Peyer's patch (tissue), 4 donors: ENCODE measurements at regions not wholly inside any gene's neighbourhood (a gene's known extent, or its start where the extent isn't known, plus 50 kb on each side); places are given as distances from the start of the nearest gene placed in this dataset.

Experiments used
- DNase-seq, 3 donors: peaks; one replicate each; pipeline ENCODE4 v3.0.0-alpha.2; 2017 to 2019
- H3K27ac ChIP-seq, 4 donors: fragments of 200-600 bp; sonication (generic); one replicate each; pipeline ENCODE4 v1.5.1; 2016 to 2019
- H3K27me3 ChIP-seq, 2 donors: fragments of 200-600 bp; sonication (generic); one replicate each; pipeline ENCODE4 v1.5.1; 2019
- H3K36me3 ChIP-seq, 3 donors: fragments of 200-600 bp; sonication (generic); one replicate each; pipeline ENCODE4 v1.5.1; 2016 to 2019
- H3K4me1 ChIP-seq, 4 donors: fragments of 200-600 bp; sonication (generic); one replicate each; pipeline ENCODE4 v1.5.1; 2016 to 2019
- H3K4me3 ChIP-seq, 4 donors: fragments of 200-600 bp; sonication (generic); 1 replicate in 3 of 4; 2 replicates in 1 of 4; pipeline ENCODE4 v1.5.1; 2016 to 2019; ENCODE audit warnings: mild to moderate bottlenecking in 1 of 4
- H3K9me3 ChIP-seq, 4 donors: fragments of 200-600 bp; sonication (generic); one replicate each; pipeline ENCODE4 v1.5.1; 2016 to 2019; ENCODE audit warnings: mild to moderate bottlenecking in 1 of 4
- POLR2A ChIP-seq, 2 donors: fragments of 450-650 bp; IDR thresholded peaks; one replicate each; pipeline ENCODE4 v1.5.1; 2017; ENCODE audit warnings: antibody characterized with exemption in 2 of 2, mild to moderate bottlenecking in 2 of 2, moderate library complexity in 2 of 2
- TF ChIP-seq, protein P1 (sequence below), 6 experiments: fragments of 450-650 bp in 4 of 6; fragments of 200-600 bp in 2 of 6; sonication (generic) in 1 of 6; IDR thresholded peaks; one replicate each; pipeline ENCODE4 v1.5.1; 2017 to 2019; ENCODE audit warnings: antibody characterized with exemption in 6 of 6, mild to moderate bottlenecking in 3 of 6, moderate library complexity in 1 of 6

DNA sequence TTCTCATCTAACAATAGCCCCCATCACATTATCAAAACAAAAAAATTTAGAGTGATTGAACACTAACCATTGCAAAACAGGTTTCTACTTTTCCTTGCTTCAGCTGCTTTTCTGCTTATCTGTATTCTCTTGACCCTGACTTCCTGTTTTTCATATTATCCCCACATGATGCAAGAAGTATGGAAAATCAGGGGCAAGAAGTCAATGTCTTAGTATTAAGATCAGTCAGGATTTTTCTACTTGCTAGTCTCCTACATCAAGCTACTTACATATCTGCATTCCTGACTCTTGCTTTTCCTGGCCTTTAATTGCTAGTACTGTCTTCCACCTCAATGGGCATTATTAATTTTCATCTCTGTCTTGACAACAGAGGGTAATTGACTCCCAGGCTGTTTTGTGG, 300.2 kb downstream of the OTOL1 start:
- TF ChIP-seq, protein P1, sequence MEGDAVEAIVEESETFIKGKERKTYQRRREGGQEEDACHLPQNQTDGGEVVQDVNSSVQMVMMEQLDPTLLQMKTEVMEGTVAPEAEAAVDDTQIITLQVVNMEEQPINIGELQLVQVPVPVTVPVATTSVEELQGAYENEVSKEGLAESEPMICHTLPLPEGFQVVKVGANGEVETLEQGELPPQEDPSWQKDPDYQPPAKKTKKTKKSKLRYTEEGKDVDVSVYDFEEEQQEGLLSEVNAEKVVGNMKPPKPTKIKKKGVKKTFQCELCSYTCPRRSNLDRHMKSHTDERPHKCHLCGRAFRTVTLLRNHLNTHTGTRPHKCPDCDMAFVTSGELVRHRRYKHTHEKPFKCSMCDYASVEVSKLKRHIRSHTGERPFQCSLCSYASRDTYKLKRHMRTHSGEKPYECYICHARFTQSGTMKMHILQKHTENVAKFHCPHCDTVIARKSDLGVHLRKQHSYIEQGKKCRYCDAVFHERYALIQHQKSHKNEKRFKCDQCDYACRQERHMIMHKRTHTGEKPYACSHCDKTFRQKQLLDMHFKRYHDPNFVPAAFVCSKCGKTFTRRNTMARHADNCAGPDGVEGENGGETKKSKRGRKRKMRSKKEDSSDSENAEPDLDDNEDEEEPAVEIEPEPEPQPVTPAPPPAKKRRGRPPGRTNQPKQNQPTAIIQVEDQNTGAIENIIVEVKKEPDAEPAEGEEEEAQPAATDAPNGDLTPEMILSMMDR (IDR thresholded peaks at IDR 0.05) = no peak
- no peak for TF ChIP-seq POLR2A (IDR thresholded peaks at IDR 0.05)

DNA sequence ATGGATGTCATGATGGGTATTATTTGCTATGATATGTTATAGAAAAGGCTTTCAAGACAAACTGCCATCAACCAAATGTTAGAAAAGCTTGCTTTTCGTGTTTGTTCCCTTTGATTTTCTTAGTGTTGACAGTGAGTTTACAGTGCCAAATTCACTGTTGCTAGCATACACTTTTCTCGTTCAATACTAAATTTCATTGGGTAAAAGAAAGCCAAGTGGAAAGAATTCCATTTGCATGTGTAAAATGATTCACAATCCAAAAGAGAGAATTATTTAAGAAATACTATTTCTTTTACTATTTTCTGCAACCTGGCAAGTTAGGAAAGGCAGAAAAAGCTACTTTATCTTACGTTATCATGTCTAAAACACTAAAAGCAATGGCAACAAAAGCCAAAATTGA, 301.4 kb downstream of the OTOL1 start:
- no peaks in the 10 kb centered on the region for H3K9me3 ChIP-seq
- no peaks in the 10 kb centered on the region for H3K4me1 ChIP-seq
- DNase-seq = no peak
- H3K27ac ChIP-seq = no peak overlapping the region
- H3K36me3 ChIP-seq = no peaks in the 10 kb centered on the region
- H3K27me3 ChIP-seq = no peaks in the 10 kb centered on the region
- TF ChIP-seq POLR2A (IDR thresholded peaks at IDR 0.05) = no peak
- TF ChIP-seq, protein P1 (IDR thresholded peaks at IDR 0.05) = no peak
- no peak overlapping the region for H3K4me3 ChIP-seq

More for the DNA sequence above, 300.2 kb downstream of the OTOL1 start:
- Histone ChIP-seq H3K36me3 (no peaks in the 10 kb centered on the region), H3K27me3 (no peaks in the 10 kb centered on the region), H3K4me1 (no peaks in the 10 kb centered on the region), H3K27ac (no peak overlapping the region), H3K9me3 (no peaks in the 10 kb centered on the region), H3K4me3 (no peak overlapping the region)
- DNase-seq = no peak

DNA sequence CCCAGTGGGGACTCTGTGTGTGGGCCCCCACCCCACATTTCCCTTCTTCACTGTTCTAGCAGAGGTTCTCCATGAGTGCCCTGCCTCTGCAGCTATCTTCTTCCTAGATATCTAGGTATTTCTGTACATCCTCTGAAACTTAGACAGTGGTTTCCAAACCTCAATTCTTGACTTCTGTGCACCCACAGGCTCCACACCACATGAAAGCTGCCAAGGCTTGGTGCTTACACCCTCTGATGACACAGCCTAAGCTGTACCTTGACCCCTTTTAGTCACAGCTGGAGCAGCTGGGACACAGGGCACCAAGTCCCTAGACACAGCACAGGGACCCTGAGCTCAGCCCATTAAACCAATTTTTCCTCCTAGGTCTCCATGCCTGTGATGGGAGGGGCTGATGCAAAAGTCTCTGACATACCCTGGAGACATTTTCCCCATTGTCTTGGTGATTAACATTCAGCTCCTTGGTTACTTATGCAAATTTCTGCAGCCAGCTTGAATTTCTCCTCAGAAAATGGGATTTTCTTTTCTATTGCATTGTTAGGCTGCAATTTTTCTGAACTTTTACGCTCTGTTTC, 304.5 kb downstream of the OTOL1 start:
- no peak for DNase-seq
- Histone ChIP-seq H3K27ac (no peak overlapping the region), H3K36me3 (no peaks in the 10 kb centered on the region), H3K27me3 (no peaks in the 10 kb centered on the region), H3K4me3 (no peak overlapping the region), H3K4me1 (no peaks in the 10 kb centered on the region), H3K9me3 (no peaks in the 10 kb centered on the region)
- TF ChIP-seq, protein P1 (IDR thresholded peaks at IDR 0.05) = no peak
- TF ChIP-seq POLR2A (IDR thresholded peaks at IDR 0.05) = no peak

DNA sequence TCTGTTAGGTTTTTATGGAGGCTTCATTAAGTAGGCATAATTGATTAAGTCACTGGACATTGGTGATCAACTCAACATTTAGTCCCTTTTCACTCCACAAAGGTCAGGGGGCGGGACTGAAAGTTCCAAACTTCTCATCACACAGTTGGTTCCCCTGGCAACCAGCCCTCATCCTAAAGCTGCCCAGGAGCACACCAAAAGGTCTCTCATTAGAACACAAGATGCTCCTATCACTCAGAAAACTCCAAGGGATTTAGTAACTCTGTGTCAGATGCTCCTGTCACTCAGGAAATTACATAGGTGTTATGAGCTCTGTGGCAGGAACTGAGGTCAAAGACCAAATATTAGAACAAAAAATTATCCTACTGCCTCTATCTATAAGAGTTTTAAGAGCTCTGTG, 321.5 kb downstream of the OTOL1 start:
- TF ChIP-seq, protein P1 (IDR thresholded peaks at IDR 0.05) = no peak
- TF ChIP-seq POLR2A (IDR thresholded peaks at IDR 0.05) = no peak
- DNase-seq = no peak
- Histone ChIP-seq H3K4me1 (no peaks in the 10 kb centered on the region), H3K4me3 (no peak overlapping the region), H3K9me3 (no peaks in the 10 kb centered on the region), H3K27me3 (no peaks in the 10 kb centered on the region), H3K27ac (no peak overlapping the region), H3K36me3 (no peaks in the 10 kb centered on the region)

DNA sequence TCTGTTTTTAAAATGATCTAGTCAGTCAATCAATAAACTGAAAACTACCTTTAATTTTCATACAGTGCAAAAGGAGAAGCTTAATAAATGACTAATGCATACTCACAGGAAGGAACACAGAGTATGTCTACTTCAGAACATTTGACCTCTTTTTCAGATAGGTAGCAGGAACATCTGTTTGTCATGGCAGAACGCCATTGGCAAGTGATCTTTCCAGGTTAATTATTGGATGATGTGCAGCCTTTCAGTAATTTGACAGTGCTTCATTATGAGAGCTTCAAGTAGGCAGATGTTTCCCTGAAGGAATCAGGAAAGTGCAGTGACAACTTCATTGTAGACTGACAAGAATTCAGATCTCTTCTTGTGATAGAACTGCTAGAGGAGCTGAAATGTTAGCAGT, 325.0 kb downstream of the OTOL1 start:
- H3K27me3 ChIP-seq = no peaks in the 10 kb centered on the region
- no peaks in the 10 kb centered on the region for H3K36me3 ChIP-seq
- H3K4me3 ChIP-seq = no peak overlapping the region
- H3K27ac ChIP-seq = no peak overlapping the region
- H3K9me3 ChIP-seq = no peaks in the 10 kb centered on the region
- DNase-seq = no peak
- TF ChIP-seq, protein P1 (IDR thresholded peaks at IDR 0.05) = no peak
- no peak for TF ChIP-seq POLR2A (IDR thresholded peaks at IDR 0.05)
- no peaks in the 10 kb centered on the region for H3K4me1 ChIP-seq

DNA sequence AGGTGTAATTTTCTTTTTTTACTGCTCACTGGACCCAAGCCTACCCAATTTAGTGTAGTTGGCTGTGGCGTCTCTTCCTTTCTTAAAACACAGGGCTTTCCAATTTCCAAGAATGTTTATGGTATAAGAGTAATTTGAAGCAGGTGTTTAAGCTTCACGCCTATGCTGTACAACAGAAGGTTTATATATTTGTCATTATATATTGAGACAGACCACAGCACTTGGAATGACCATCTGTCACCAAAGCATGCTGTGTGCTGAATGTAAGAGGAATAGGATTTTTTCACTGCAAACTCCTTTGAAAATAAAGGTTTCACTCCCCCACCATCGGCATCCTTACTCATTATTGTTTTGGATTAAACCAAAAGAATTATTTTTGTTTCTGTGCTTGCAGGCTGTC, 325.7 kb downstream of the OTOL1 start:
- Histone ChIP-seq H3K4me1 (no peaks in the 10 kb centered on the region), H3K36me3 (no peaks in the 10 kb centered on the region)
- no peak for DNase-seq

More for the DNA sequence above, 325.7 kb downstream of the OTOL1 start:
- H3K27ac ChIP-seq = no peak overlapping the region
- TF ChIP-seq, protein P1 (IDR thresholded peaks at IDR 0.05) = no peak
- TF ChIP-seq POLR2A (IDR thresholded peaks at IDR 0.05) = no peak
- H3K9me3 ChIP-seq = no peaks in the 10 kb centered on the region
- H3K4me3 ChIP-seq = no peak overlapping the region
- no peaks in the 10 kb centered on the region for H3K27me3 ChIP-seq
